A549 (cell line): ENCODE measurements at regions not wholly inside any gene's neighbourhood (a gene's known extent, or its start where the extent isn't known, plus 50 kb on each side); places are given as distances from the start of the nearest gene placed in this dataset.

Experiments
- ATAC-seq, 2 experiments: fragments of 200-7000 bp in 1 of 2; fragments of >200 bp in 1 of 2; cut with Nextera tagmentation in 1 of 2; cut with Tn5 transposase in 1 of 2; 3 replicates each; pipeline versions ENCODE4 v1.8.0 to v1.9.1; 2018 to 2020; ENCODE audit warnings: mild to moderate bottlenecking in 1 of 2, moderate library complexity in 1 of 2
- CTCF ChIA-PET: fragments of 300-600 bp; sonication (Branson Sonifier 250); formaldehyde crosslinking; extraction: SDS; loops from one replicate; lab custom pipeline; 2021; ENCODE audit warnings: antibody characterized with exemption, inconsistent platforms; lab: Yijun Ruan, JAX
- POLR2A ChIA-PET: fragments of 350-600 bp; formaldehyde crosslinking; extraction: SDS; loops from one replicate; lab custom pipeline; 2021; ENCODE audit warnings: antibody characterized with exemption, inconsistent platforms; lab: Yijun Ruan, JAX
- DNase-seq, 2 experiments: peaks; one replicate each; pipeline versions ENCODE4 v3.0.0 to v3.0.0-alpha.2; 2011 to 2016; ENCODE audit warnings: low read depth in 1 of 2, low spot score in 1 of 2
- FAIRE-seq: peaks from 2 replicates; lab custom pipeline; 2011; peaks lifted over from hg19 to GRCh38; lab: Jason Lieb, UNC
- H3K27ac ChIP-seq, 2 experiments: fragments of >200 bp; sonication (Bioruptor Twin); formaldehyde crosslinking; 3 replicates each; pipeline ENCODE4 v1.5.1; 2016 to 2017
- H3K4me1 ChIP-seq: fragments of >200 bp; sonication (Bioruptor Twin); formaldehyde crosslinking; 3 replicates; pipeline ENCODE4 v1.6.1; 2016
- H3K4me2 ChIP-seq: fragments of >200 bp; sonication (Bioruptor Twin); formaldehyde crosslinking; 3 replicates; pipeline ENCODE4 v1.6.1; 2016
- H3K4me3 ChIP-seq: fragments of >200 bp; sonication (Bioruptor Twin); formaldehyde crosslinking; 3 replicates; pipeline ENCODE4 v1.5.1; 2016
- H3K9me3 ChIP-seq: fragments of >200 bp; sonication (Bioruptor Twin); formaldehyde crosslinking; 3 replicates; pipeline ENCODE4 v1.6.1; 2016
- BHLHE40 ChIP-seq: IDR thresholded peaks from 2 replicates; pipeline ENCODE4 v1.6.1; 2012; ENCODE audit warnings: low read depth, low read length, inconsistent platforms
- EHMT2 ChIP-seq: fragments of 200-600 bp; sonication (generic); IDR thresholded peaks from 2 replicates; pipeline ENCODE4 v1.6.1; 2016; ENCODE audit warnings: antibody characterized with exemption, low read depth, mild to moderate bottlenecking, moderate library complexity
- FOSL2 ChIP-seq, 2 experiments: fragments of 450-650 bp in 1 of 2; fragments of >200 bp in 1 of 2; sonication (Bioruptor Twin) in 1 of 2; formaldehyde crosslinking; IDR thresholded peaks; 2 replicates each; pipeline versions ENCODE4 v1.5.0 to v1.6.1; 2016 to 2020; ENCODE audit warnings: mild to moderate bottlenecking in 1 of 2, moderate library complexity in 1 of 2
- HOXB13 ChIP-seq: fragments of 250-450 bp; sonication (Bioruptor Pico); IDR thresholded peaks from 2 replicates; pipeline ENCODE4 v1.5.0; 2020; ENCODE audit warnings: low read depth, mild to moderate bottlenecking, moderate library complexity
- JUN ChIP-seq, 2 experiments: fragments of >200 bp; sonication (Bioruptor Twin); formaldehyde crosslinking; IDR thresholded peaks; 2 replicates in 1 of 2; 3 replicates in 1 of 2; pipeline ENCODE4 v1.6.1; 2016 to 2017
- JUNB ChIP-seq: fragments of >200 bp; sonication (Bioruptor Twin); formaldehyde crosslinking; IDR thresholded peaks from 2 replicates; pipeline ENCODE4 v1.6.1; 2016
- KDM1A ChIP-seq: fragments of 200-600 bp; sonication (generic); IDR thresholded peaks from 2 replicates; pipeline ENCODE4 v1.6.1; 2016; ENCODE audit warnings: low read depth, mild to moderate bottlenecking
- KDM5A ChIP-seq: fragments of 200-600 bp; sonication (generic); IDR thresholded peaks from 2 replicates; pipeline ENCODE4 v1.6.1; 2016; ENCODE audit warnings: antibody characterized with exemption, mild to moderate bottlenecking
- MAFK ChIP-seq: fragments of 450-650 bp; IDR thresholded peaks from 2 replicates; pipeline ENCODE4 v1.6.1; 2014; ENCODE audit not compliant: partially characterized antibody
- MAZ ChIP-seq: fragments of 150-350 bp; IDR thresholded peaks from 2 replicates; pipeline ENCODE4 v1.6.1; 2014; ENCODE audit warnings: antibody characterized with exemption, low read depth, low read length, borderline replicate concordance
- MYC ChIP-seq: IDR thresholded peaks from 2 replicates; pipeline ENCODE4 v1.6.1; 2012; ENCODE audit warnings: mild to moderate bottlenecking, inconsistent platforms, low read length, improper control_type of control experiment, borderline replicate concordance
- NFE2L2 ChIP-seq: fragments of 150-350 bp; conservative IDR thresholded peaks from 2 replicates; pipeline ENCODE4 v1.6.1; 2014; ENCODE audit warnings: low read length
- NPAS2 ChIP-seq: fragments of 250-450 bp; sonication (Bioruptor Pico); IDR thresholded peaks from 2 replicates; pipeline ENCODE4 v1.8.0; 2022; ENCODE audit warnings: mild to moderate bottlenecking, moderate library complexity, borderline replicate concordance
- PBX3 ChIP-seq: IDR thresholded peaks from 2 replicates; pipeline ENCODE4 v1.6.1; 2012
- POLR2A ChIP-seq: IDR thresholded peaks from 2 replicates; pipeline ENCODE4 v1.6.1; 2012; ENCODE audit warnings: mild to moderate bottlenecking, low read length
- RFX5 ChIP-seq: fragments of 450-650 bp; IDR thresholded peaks from 2 replicates; pipeline ENCODE4 v1.7.1; 2014; ENCODE audit warnings: antibody characterized with exemption, mild to moderate bottlenecking, moderate library complexity
- ZFP36 ChIP-seq: fragments of 450-650 bp; IDR thresholded peaks from 2 replicates; pipeline ENCODE4 v1.6.1; 2014; ENCODE audit warnings: borderline replicate concordance; ENCODE audit not compliant: partially characterized antibody
- WGBS: methylation state at CpG from one replicate; pipeline ENCODE4 v1.1.6; 2017; ENCODE audit errors: missing lambda C conversion rate; 5-methylcytosine and 5-hydroxymethylcytosine counted together
- TF ChIP-seq, protein P1 (sequence below): fragments of 450-650 bp; IDR thresholded peaks from 2 replicates; pipeline ENCODE4 v1.6.1; 2014; ENCODE audit warnings: antibody characterized with exemption
- TF ChIP-seq, protein P2 (sequence below): fragments of >200 bp; sonication (Bioruptor Twin); formaldehyde crosslinking; IDR thresholded peaks from 3 replicates; pipeline ENCODE4 v1.6.1; 2016

- 87% methylated on average over 5 of the region's 5 CpGs for WGBS
Observed at GRCh38 chr6:43943099-43943766, 173.2 kb downstream of the VEGFA start.

DNA sequence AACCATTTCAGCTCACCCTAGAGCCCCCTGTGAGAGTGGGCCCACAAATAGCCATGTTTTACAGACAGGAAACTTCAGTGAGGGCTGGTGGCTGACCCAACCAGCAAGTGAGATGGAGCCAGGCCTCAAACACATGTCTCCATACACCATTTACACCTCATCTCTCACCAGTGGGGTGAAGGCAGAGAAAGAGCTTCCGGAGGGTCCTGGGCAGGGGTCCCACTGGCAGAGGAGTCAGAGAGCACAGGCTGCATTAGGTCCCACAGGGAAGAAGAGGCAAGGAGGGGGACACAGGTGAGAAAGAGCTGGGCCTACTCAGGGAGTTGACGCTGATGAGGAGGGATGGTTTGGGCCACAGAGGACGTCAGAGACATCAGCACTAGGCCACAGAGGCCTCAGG, 172.6 kb downstream of the VEGFA start:
- H3K27ac ChIP-seq: no peak overlapping the region
- CTCF ChIA-PET: interaction anchor here (1.6 to 2.3 kb wide), 2 partner anchors 132 to 173 kb away, joined by 7 to 8 read pairs; partner anchors contain the start of gene VEGFA
- no peak for DNase-seq
- peaks cover 10% of the 10 kb centered on the region; the same call in 2 of the 3 replicates for H3K9me3 ChIP-seq
- POLR2A ChIA-PET: no interaction called here
- TF ChIP-seq RFX5 (no peak), PBX3 (no peak), HOXB13 (no peak), MYC (no peak), KDM1A (no peak), BHLHE40 (no peak), ZFP36 (no peak), KDM5A (no peak), NPAS2 (CRISPR knock-in tag) (no peak), JUN (IDR thresholded peaks at IDR 0.05) (no peak), MAFK (no peak)
- TF ChIP-seq, protein P1, sequence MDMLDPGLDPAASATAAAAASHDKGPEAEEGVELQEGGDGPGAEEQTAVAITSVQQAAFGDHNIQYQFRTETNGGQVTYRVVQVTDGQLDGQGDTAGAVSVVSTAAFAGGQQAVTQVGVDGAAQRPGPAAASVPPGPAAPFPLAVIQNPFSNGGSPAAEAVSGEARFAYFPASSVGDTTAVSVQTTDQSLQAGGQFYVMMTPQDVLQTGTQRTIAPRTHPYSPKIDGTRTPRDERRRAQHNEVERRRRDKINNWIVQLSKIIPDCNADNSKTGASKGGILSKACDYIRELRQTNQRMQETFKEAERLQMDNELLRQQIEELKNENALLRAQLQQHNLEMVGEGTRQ: no peak
- TF ChIP-seq, protein P2, sequence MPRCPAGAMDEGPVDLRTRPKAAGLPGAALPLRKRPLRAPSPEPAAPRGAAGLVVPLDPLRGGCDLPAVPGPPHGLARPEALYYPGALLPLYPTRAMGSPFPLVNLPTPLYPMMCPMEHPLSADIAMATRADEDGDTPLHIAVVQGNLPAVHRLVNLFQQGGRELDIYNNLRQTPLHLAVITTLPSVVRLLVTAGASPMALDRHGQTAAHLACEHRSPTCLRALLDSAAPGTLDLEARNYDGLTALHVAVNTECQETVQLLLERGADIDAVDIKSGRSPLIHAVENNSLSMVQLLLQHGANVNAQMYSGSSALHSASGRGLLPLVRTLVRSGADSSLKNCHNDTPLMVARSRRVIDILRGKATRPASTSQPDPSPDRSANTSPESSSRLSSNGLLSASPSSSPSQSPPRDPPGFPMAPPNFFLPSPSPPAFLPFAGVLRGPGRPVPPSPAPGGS: no peak
- H3K4me1 ChIP-seq: no peaks in the 10 kb centered on the region
- FAIRE-seq: no peak
- WGBS: 63% methylated on average over 2 of the region's 3 CpGs
- no peak for ATAC-seq
- no peak overlapping the region for H3K4me2 ChIP-seq
- no peak overlapping the region for H3K4me3 ChIP-seq

More at GRCh38 chr6:43943099-43943766, 173.2 kb downstream of the VEGFA start:
- ChIA-PET POLR2A (no interaction called here), CTCF (interaction anchor here (1.6 to 2.3 kb wide), 2 partner anchors 131 to 174 kb away, joined by 7 to 8 read pairs; partner anchors contain the start of gene VEGFA)
- no peak for ATAC-seq
- Histone ChIP-seq H3K9me3 (peaks cover 10% of the 10 kb centered on the region; the same call in 2 of the 3 replicates), H3K4me3 (no peak overlapping the region), H3K4me1 (no peaks in the 10 kb centered on the region), H3K4me2 (no peak overlapping the region), H3K27ac (no peak overlapping the region)
- no peak for FAIRE-seq
- no peak for TF ChIP-seq MYC
- TF ChIP-seq FOSL2 (IDR thresholded peaks at IDR 0.05): no peak
- no peak for TF ChIP-seq FOSL2 (CRISPR knock-in tag; IDR thresholded peaks at IDR 0.05)
- DNase-seq: no peak

- no peak for FAIRE-seq
Observed at GRCh38 chr6:43942011-43942442, 172.0 kb downstream of the VEGFA start.

More at GRCh38 chr6:43942011-43942442, 172.0 kb downstream of the VEGFA start:
- TF ChIP-seq MAZ: no peak
- TF ChIP-seq EHMT2: no peak
- TF ChIP-seq JUNB: no peak
- no peak for TF ChIP-seq MAFK
- TF ChIP-seq POLR2A: no peak
- no peak for TF ChIP-seq NFE2L2
- ChIA-PET POLR2A (no interaction called here), CTCF (interaction anchor here (0.9 to 2.3 kb wide), 5 partner anchors 8 to 173 kb away, joined by 3 to 8 read pairs (median 3); partner anchors contain the start of gene VEGFA)
- ATAC-seq (no peak), DNase-seq (no peak)
- H3K4me1 ChIP-seq: no peaks in the 10 kb centered on the region
- no peak overlapping the region for H3K27ac ChIP-seq
- H3K4me2 ChIP-seq: no peak overlapping the region
- WGBS: 78% methylated on average over 3 of the region's 5 CpGs
- H3K4me3 ChIP-seq: no peak overlapping the region
- H3K9me3 ChIP-seq: peaks cover 10% of the 10 kb centered on the region; the same call in 2 of the 3 replicates
